CD4-positive, alpha-beta T cell treated with Interleukin-15 for 4 hours (primary cell): ENCODE measurements at regions not wholly inside any gene's neighbourhood (a gene's known extent, or its start where the extent isn't known, plus 50 kb on each side); places are given as distances from the start of the nearest gene placed in this dataset.
"Not testable (repeated sequence)": the region's sequence is repeated elsewhere in the genome, so short reads cannot be mapped to it uniquely, and the experiment has no call there.

Experiments used
- DNase-seq: peaks from one replicate; pipeline ENCODE4 v3.0.0-alpha.2; 2020; ENCODE audit warnings: low spot score

DNA sequence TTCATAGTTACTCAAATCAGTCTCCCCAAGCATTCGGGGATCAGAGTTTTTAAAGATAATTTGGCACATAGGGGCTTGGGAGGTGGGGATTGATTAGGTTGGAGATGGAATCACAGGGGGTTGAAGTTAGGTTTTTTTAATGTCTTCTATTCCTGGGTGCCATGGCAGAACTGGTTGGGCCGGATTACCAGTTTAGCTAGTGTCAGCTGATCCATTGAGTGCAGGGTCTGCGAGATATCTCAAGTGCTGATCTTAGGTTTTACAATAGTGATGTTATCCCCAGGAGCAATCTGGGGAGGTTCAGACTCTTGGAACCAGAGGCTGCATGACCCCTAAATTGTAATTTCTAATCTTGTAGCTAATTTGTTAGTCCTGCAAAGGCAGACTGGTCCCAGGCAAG is 163.5 kb upstream of the ATP10A start:
- not testable (repeated sequence) for DNase-seq

DNA sequence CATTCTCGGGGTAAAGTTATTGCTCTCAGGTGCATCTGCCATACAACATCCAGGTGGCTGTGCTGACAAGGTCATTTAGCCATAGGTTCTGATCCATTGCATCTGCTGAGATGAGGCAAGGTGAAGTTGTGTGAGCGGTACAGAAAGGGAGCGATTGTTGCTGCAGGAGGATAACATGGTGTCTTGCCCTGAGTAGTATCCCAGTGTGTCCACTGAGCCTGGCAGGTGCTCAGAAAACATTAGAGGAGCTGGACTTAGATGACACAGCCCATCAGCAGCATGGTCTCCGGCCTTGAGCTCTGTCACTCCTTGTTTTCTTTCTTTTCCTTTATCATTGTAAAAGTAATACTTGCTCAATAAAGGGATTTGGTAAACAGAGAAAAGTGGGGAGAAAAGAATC is 161.1 kb upstream of the ATP10A start:
- DNase-seq, result no peak

DNA sequence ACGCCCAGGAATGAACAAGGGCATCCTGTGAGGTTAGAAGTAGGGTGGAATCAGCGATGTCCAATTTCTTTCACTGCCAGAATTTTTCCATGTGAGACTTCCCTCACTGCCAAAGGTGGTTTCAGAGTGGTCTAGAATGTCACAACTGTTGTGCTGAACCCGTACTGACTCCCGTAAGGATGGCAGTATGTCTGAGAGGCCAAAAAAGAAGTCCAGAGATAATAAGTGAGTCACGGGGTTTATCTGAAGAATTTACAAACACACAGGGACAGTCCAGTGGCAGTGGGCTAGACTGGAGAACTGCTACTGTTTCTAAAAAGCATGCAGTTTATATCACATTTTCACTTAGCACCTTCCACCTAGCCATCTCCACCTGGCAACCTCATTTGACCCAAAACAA is 160.6 kb upstream of the ATP10A start:
- no peak for DNase-seq

DNA sequence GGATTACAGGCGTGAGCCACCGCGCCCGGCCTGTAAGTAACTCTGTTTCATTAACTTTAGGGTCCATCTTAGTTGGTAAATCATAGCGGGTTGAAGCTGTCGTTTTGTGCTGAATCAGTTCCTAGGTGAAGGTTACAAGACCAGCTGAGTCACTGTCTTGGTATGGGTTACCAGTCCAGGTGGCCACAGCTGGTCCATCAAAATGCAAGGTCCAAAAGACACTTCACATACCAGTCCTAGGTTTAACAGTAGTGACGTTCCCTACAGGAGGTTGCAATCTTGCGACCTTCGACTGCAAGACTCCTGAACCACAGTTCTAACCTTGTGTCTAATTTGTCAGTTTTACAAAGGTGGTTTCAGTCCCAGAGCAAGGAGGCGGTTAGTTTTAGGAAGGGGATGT is 160.1 kb upstream of the ATP10A start:
- DNase-seq, result no peak

DNA sequence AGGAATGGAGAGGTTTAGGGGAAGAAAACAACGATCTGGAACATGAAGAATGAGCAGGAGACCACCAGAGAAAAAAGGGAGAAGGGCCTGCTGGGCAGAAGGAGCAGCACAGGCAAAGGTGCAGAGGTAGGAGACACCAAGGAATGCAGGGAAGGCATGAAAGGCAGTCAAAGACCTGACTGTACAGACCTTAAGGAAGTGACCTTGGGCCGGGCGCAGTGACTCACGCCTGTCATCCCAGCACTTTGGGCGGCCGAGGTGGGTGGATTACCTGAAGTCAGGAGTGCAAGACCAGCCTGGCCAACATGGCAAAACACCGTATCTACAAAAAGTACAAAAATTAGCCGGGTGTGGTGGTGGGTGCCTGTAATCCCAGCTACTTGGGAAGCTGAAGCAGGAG is 157.7 kb upstream of the ATP10A start:
- DNase-seq, result no peak

DNA sequence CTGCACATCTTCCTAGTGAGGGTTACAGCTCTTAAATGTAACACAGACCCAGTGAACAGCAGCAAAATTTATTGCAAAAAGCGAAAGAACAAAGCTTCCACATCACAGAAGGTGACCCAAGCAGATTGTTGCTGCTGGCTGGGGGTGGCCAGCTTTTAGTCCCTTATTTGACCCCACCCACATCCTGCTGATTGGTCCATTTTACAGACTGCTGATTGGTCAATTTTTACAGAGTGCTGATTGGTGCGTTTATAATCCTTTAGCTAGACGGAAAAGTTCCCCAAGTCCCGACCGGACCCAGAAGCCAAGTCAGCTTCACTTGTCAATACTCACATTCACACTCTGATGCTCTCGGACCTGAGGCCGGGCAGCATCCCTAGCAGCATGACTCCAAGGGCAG is 154.5 kb upstream of the ATP10A start:
- DNase-seq, result no peak

DNA sequence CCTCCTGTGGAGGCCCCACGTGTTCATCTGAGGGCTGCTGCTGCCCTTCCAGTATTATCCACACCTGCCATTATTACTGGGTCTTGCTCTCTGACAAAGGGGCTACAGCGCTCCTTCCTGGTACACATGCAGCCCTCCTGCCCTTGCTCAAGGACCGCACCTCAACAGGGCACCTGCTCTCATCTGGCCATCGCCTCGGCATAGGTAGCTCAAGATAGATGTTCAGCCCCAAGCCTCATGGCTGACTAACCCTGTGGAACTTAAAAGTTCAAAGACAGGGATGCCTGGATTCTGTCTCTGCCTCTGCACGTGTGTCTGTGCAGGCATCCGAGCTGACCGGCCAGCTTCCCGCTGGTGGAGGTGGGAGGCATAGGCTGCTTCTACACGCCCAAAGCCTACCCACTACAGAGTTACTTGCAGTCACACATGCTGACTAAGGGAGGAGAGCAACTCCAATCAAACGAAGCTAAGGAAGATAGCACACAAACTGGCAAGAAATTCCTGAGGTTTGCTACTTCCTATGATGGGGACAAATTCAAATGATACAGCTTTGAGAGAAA is 152.5 kb upstream of the ATP10A start:
- DNase-seq, result no peak

DNA sequence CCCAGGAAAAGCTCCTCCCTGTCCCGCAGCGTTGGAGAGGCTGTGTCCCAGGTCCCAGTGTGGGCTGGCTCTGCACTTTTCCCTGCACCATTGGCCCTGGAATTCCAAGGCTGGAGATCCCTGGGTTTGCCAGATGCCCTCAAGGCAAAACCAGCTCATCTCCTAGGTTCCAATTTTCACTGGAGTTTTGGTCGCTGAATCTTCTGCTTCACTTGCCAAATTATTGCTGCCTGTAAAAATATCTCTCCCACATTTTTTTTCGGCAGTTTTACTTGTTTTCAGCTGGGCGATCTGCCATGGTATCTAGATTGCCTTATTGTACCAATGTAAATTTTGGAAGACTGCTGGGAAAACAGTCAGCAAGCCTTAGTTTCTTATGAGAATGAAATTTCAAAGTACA is 150.9 kb upstream of the ATP10A start:
- no peak for DNase-seq

DNA sequence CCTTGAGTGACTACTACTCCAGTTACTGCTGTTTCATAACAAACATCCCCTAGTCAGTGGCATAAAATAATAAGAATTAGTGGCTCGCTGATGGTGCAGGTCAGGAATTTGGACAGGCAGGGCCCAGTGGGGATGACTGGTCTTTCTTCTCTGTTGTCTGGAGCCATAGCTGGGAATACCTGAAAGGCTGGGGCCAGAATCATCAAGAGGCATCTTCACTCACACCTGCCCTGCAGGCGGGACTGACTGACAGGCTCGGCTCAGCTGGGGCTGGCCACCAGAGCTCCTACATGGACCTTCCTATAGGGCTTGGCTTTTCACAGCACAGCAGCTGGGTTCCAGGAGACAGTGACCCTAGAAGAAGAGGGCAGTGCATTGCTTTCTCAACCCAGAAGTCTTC is 148.8 kb upstream of the ATP10A start:
- DNase-seq, result no peak

DNA sequence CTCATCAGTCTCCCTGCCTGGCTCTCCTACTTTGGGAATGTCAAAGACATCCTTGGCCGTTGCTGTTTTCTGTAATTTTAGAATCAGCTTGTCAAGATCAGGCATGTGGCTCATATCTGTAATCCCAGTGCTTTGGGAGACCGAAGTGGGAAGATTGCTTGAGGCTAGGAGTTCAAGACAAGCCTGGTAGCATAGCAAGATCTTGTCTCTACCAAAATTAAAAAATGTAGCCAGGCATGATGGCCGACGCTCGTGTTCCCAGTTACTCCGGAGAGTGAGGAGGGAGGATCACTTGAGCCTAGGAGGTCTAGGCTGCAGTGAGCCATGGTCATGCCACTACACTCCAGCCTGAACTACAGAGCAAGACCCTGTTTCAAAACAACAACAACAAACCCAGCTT is 144.0 kb upstream of the ATP10A start:
- DNase-seq, result no peak

DNA sequence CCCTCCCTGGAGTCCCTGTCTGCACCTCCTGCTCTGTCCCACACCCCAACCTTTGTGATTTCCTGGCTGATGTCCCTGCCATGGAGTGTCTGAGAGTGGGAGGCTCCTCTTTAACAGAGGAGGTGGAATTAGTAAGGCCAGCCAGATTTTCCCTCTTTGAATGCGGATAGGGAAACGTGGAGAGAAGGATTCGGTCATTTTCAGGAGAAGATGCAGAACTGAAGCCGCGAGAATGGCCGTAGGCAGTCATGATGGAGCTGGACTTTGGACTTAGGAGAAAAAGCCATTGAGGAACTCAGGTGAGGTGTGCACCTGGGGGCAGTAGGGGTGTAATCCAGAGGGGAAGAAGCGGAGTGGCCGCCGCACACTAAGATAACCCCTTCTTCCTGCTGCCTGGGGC is 138.1 kb upstream of the ATP10A start:
- no peak for DNase-seq

DNA sequence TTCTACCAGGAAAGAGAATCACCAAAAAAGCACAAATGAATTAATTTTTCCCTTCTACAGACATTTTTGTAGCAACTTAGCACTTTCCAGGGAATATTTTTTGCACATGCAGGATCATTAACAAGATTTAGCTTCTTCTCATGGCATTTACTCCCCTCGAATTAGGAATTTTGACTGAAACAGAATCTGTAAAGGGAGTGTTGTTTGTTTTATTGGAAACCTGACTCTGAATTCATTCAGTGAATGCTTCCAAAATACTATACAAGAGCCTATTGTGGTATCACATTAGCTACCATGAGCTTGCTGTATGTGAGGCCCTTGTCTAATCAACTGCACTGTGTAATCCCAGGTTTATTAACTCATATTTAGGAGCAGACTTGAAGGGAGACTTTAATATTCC is 130.4 kb upstream of the ATP10A start:
- no peak for DNase-seq

DNA sequence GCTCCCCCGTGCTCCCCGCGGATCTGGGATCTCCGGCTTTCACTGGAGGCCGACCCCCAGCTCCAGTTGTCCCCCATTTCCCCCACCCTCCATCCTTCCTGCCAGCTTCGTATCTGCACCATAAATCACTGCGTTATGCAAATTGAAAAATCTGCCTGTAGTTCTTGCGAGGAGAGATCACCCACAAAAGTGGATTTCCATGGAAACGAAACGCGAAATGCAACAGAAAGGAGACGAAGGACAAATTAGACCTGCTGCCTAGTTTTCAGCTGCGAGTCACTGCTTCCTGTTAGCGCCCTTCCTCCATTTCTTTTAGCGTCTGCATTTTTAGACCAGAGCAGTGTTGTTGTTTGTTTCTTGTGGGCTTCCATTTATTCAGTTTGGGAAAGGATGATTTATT is 127.1 kb upstream of the ATP10A start:
- DNase-seq, result no peak

DNA sequence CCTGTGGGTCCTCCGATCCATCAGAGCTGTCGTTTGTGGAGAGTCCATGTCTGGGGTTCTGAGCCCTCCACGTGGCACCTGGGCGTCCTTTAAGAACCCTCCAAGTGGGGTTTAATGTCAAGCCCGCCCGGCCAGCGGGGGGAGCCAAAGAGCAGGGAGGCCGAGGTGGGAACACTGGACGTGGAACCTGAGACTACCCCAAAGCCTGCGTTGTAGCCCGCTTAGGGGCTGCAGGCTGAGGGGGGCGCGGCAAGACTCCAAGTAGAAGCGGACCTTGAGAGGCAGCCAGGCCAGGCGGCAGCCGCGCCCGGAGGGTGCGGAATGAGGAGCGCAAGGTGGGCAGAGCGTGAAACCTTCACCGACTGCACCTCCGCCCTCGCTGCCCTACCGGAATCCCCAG is 126.2 kb upstream of the ATP10A start:
- DNase-seq, result no peak

DNA sequence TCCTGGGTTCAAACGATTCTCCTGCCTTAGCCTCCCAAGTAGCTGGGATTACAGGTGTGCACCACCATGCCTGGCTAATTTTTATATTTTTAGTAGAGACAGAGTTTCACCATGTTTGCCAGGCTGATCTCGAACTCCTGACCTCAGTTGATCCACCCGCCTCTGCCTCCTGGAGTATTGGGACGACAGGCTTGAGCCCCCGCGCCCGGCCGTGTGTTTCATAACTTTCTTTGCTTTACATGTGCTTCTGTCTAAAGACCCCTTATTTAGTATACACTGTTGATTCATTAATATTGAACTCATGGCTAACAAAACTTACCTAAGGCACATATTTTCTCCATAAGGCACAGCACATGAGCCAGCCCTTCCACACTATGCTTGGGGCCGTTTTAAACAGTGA is 125.6 kb upstream of the ATP10A start:
- DNase-seq, result not testable (repeated sequence)

DNA sequence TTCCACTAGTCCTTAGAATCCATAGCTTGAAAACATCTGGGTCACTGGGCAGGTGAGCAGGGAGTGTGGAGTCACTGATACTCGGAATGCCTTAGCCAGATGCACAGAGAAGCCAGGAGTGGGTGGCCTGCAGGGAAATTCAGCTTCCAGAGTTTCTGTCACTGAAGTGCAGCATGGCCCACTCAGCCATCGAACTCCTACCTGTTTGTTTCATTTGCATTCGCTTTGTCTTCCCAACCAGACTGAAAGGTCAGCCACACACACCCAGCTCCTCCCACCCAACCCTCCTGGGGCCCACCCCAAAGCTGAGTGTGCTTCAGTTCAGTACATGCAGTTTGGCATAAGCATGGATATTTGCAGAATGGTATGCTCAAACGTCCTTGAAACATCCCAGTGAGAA is 124.5 kb upstream of the ATP10A start:
- DNase-seq, result no peak

DNA sequence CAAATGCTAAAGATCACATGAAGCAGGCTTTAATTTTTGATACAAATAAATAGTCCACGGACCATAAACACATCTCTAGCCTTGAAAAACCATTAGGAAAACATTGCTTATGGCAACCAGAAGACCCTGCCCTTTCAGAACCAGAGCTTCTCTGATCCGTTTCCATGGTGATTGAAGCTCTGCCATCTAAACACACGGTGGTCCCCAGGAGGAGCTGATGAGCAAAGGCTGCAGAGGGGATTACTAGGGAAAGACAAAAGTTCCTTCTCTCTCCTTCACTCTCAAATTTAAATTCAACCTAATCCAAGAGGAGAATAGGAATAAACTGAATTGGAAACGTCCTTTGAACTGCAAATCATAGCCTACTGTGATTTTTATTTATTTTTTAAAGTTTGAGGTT is 122.0 kb upstream of the ATP10A start:
- no peak for DNase-seq

DNA sequence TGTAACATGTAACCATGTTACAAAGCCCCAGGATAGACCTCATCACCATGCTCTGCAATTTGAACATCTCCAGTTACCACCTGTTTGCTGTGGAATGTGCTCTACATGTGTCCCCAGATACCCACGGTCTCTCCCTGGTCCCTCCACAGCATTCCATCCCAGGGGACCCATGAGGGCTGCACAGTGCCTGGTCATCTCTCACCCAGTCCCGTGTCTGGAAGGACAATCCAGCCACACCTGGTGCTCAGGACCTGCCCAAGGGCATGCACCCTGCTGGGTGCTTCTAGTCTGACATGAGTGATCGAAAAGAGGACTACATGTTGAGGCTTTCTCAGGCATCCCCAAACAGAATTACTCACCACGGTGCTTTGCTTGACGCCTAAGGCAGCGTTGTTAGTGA is 119.6 kb upstream of the ATP10A start:
- no peak for DNase-seq

DNA sequence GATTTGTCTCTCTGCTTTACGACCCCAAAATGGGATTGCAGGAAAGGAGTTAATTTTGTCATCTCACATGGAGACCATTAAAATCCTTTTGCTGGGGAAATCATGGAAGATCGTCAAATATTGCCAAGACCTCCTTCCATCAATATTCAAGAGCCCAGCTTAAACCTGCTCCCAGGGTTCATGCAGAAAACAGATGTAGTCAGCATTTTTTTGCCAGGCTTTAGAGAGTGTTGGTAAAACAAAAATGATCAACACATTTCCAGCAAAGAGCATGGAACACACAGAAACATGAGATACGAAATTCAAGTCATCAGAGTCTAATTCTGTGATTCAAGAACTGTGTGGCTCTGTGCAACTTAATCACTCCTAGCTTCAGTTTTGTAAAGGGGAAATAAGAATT is 118.0 kb upstream of the ATP10A start:
- DNase-seq, result no peak

DNA sequence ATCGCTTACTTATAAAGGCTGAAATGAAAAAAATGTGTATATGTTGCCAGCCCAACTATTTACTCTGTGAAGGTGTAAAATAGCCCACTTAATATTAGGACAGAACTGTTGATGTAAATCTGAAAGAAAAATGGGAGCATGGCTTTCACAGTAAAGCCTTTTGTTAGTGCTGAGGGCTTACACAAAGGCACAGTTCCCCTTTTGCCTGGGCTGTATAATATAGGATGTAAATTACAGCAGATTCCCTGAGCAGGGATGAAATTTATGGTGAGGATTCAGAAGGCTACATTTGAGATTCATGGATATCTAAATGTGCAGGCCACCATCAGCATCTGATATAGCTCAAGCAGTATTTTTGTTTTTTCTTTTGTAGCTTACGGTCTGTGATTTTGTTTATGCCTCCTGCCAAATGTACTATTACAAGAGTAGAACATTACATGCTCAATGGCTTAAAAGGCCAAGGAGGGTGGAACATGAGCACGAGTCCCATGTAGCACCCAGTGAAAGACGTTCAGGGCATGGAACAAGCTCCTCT is 109.1 kb upstream of the ATP10A start:
- DNase-seq, result no peak

DNA sequence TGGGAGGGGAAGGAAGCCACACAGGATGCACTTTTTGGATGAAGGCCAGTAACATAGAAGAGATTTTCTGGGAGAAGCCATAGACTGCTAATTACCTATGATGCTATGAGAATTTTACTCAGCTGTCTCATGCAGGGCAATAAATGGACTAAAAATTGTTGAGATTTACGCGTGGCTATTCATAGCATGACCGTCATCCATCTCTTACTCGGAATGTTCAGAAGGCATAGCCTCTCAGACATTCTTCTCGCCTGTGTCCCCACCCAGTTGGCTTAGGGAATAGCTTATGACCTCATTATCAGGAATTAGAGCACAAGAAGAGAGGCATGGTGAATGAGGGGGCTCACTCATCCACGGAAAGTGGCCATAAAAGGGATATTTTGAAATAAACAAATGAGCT is 107.9 kb upstream of the ATP10A start:
- no peak for DNase-seq

DNA sequence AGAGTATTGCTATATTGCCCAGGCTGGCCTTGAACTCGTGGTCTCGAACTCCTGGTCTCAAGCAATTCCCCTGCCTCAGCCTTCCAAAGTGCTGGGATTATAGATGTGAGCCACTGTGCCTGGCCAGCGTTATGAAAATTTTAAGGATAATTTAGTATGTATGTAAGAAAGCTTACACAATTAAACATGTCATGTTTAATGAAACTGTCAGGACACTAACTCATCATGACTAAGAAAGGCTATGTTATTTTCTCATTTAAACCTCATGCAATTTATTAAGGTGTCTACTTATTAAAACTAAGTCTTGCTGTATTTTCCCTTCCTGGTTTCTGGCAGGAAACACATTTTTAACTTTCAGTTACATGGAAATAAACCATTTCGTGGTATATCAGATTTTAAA is 106.8 kb upstream of the ATP10A start:
- DNase-seq, result no peak

DNA sequence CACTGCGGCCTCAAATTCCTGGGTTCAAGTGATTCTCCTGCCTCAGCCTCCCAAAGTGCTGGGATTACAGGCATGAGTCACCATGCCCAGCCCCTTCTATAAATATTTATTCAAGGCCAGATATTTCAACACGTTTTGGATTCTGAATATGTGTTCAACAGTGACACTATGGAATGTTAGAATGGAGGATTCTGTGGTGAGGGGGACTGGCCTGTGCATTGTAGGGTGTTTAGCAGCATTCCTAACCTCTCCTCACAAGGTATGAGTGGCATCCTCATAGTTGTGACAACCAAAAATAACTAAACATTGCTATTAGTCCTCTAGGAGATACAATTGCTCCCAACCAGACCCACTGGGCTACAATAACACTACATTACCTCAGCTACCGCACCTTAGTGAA is 104.0 kb upstream of the ATP10A start:
- no peak for DNase-seq

DNA sequence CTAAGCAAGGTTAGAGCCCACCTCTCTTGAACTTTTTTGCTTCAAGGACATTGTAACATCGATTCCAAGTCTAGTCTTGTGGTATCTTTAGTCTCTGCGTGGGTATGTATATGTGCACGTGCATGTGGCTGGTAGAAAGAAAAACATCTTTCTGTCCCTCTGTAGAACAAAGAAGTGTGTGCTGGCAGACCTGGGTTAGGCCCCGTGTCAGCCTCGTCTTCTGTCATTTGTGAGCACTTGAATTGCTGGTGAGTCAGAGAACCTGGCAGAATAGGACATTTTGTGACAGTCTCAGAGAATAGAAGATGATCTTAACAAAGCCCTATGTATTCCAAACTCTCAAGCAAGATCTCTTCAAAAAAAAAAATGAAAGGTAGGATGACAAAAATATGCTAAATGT is 102.2 kb upstream of the ATP10A start:
- no peak for DNase-seq

DNA sequence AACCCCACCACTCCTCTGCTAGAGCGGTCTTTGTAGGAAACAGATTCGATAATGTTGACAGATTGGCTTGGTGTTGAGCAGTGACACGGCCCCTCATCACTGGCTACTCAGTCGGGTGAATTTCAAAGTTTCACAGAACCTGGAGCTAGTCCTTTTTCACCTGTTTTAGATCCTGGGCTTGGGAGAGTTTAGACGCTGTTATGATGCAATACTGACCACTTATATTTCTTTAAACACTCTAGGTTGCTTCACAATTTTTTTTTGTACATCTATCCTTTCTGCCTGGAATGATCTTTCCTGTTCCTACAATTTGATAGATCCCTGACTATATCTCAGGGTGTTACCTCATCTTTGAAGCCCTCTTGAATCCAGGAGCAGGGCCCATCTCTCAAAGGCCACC is 97.1 kb upstream of the ATP10A start:
- no peak for DNase-seq
